ENCODE measurements at regions not wholly inside any gene's neighbourhood (a gene's known extent, or its start where the extent isn't known, plus 50 kb on each side); places are given as distances from the start of the nearest gene placed in this dataset.

DNA sequence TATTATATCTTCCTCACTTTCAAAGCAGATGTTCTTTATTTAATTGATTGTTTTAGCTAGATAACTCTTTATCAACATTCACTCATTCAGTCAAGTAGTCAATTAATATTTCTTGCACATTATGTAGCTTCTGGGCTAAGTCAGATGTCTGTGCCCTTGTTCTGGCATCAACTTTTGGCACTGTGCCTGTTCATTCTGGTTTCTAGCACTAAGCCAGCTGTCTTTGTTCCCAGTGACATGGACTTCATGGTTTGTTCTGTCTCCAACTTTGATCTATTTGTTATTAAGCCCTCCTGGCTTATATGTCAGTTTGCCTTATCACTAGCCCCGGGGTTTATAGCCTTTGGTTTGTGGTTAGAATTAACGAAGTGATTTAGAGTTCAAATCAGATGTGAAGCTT is 247.9 kb upstream of the SYT4 start:
- WGBS, 2 donors (ENCODE audit: low coverage in 1 of 2), result 14 to 19% methylated on average over 2 of the region's 2 CpGs
- Histone ChIP-seq H3K27ac (no peak overlapping the region), H3K4me1 (peaks cover 0 to 7% (median 0%) of the 10 kb centered on the region in 4 donors), H3K4me3 (no peak overlapping the region), H3K36me3 (no peaks in the 10 kb centered on the region), H3K9me3 (no peaks in the 10 kb centered on the region), H3K27me3 (no peaks in the 10 kb centered on the region)
- in situ Hi-C loops (cut with MboI; ENCODE audit: low pct_ligation_motif_present in 1 of 4, low pct_unique_long_range_greater_than_20kb in 1 of 4, low sequenced_read_pairs in 3 of 4), result no loop called here
- DNase-seq, result no peak
- TF ChIP-seq EP300 (IDR thresholded peaks at IDR 0.05; ENCODE audit: low read depth), result no peak
- TF ChIP-seq CTCF (IDR thresholded peaks at IDR 0.05), result no peak
- TF ChIP-seq POLR2AphosphoS5 (IDR thresholded peaks at IDR 0.05), result no peak
- no peak for TF ChIP-seq POLR2A (IDR thresholded peaks at IDR 0.05)
- intact Hi-C loops (cut with DNase I; ENCODE audit: low total_unique reads), result no loop called here

- WGBS, 2 donors (ENCODE audit: low coverage in 1 of 2), result 38 to 42% methylated on average over 2 of the region's 2 CpGs
- DNase-seq, result no peak
- Histone ChIP-seq H3K36me3 (no peaks in the 10 kb centered on the region), H3K27ac (no peak overlapping the region), H3K4me3 (no peak overlapping the region), H3K27me3 (no peaks in the 10 kb centered on the region), H3K4me1 (peaks cover 0 to 7% (median 0%) of the 10 kb centered on the region in 4 donors), H3K9me3 (no peaks in the 10 kb centered on the region)
- TF ChIP-seq POLR2A (IDR thresholded peaks at IDR 0.05), result no peak
- no peak for TF ChIP-seq EP300 (IDR thresholded peaks at IDR 0.05; ENCODE audit: low read depth)
- TF ChIP-seq POLR2AphosphoS5 (IDR thresholded peaks at IDR 0.05), result no peak
- no peak for TF ChIP-seq CTCF (IDR thresholded peaks at IDR 0.05)
- intact Hi-C loops (cut with DNase I; ENCODE audit: low total_unique reads) (no loop called here), in situ Hi-C loops (cut with MboI; ENCODE audit: low pct_ligation_motif_present in 1 of 4, low pct_unique_long_range_greater_than_20kb in 1 of 4, low sequenced_read_pairs in 3 of 4) (no loop called here)
Observed at GRCh38 chr18:43526426-43527145, 249.3 kb upstream of the SYT4 start.

GRCh38 chr18:43531438-43531837 is 254.1 kb upstream of the SYT4 start:
- Histone ChIP-seq H3K4me3 (no peak overlapping the region), H3K27ac (no peak overlapping the region), H3K4me1 (peaks cover 0 to 7% (median 0%) of the 10 kb centered on the region in 4 donors), H3K36me3 (no peaks in the 10 kb centered on the region), H3K27me3 (no peaks in the 10 kb centered on the region), H3K9me3 (no peaks in the 10 kb centered on the region)
- WGBS, 2 donors (ENCODE audit: low coverage in 1 of 2), result 94 to 100% methylated on average over 3 of the region's 3 CpGs
- intact Hi-C loops (cut with DNase I; ENCODE audit: low total_unique reads), result no loop called here
- TF ChIP-seq EP300 (IDR thresholded peaks at IDR 0.05; ENCODE audit: low read depth) (no peak), POLR2AphosphoS5 (IDR thresholded peaks at IDR 0.05) (no peak), POLR2A (IDR thresholded peaks at IDR 0.05) (no peak), CTCF (IDR thresholded peaks at IDR 0.05) (no peak)
- DNase-seq, result no peak
- in situ Hi-C loops (cut with MboI; ENCODE audit: low pct_ligation_motif_present in 1 of 4, low pct_unique_long_range_greater_than_20kb in 1 of 4, low sequenced_read_pairs in 3 of 4), result no loop called here

GRCh38 chr18:43533371-43533770 is 256.1 kb upstream of the SYT4 start:
- 78 to 88% methylated on average over 1 of the region's 1 CpG for WGBS, 2 donors (ENCODE audit: low coverage in 1 of 2)
- in situ Hi-C loops (cut with MboI; ENCODE audit: low pct_ligation_motif_present in 1 of 4, low pct_unique_long_range_greater_than_20kb in 1 of 4, low sequenced_read_pairs in 3 of 4), result no loop called here
- intact Hi-C loops (cut with DNase I; ENCODE audit: low total_unique reads), result no loop called here
- no peak for DNase-seq
- Histone ChIP-seq H3K27me3 (no peaks in the 10 kb centered on the region), H3K36me3 (no peaks in the 10 kb centered on the region), H3K4me1 (no peaks in the 10 kb centered on the region), H3K4me3 (no peak overlapping the region), H3K27ac (no peak overlapping the region), H3K9me3 (no peaks in the 10 kb centered on the region)
- TF ChIP-seq POLR2A (IDR thresholded peaks at IDR 0.05) (no peak), POLR2AphosphoS5 (IDR thresholded peaks at IDR 0.05) (no peak), EP300 (IDR thresholded peaks at IDR 0.05; ENCODE audit: low read depth) (no peak)

DNA sequence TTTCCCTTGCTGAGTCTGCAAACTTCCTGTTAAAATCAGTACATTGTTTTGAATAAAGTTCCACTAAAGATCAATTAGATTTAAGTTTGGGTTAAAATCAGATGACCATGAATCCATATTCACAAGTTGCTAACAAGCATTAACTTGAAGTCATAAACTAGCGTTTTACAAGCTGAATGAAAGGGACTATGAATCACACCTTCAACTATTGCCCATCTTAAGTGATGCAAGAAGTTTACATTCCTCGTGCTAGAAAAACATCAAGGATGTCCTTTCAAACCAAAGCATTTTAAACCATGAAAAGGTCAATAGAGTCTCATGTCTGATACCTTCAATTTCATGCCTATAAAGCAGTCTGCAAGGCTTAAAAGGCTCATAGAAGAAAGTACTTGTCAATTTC is 257.2 kb upstream of the SYT4 start:
- WGBS, 2 donors (ENCODE audit: low coverage in 1 of 2), result 11 to 32% methylated on average over 2 of the region's 2 CpGs
- in situ Hi-C loops (cut with MboI; ENCODE audit: low pct_ligation_motif_present in 1 of 4, low pct_unique_long_range_greater_than_20kb in 1 of 4, low sequenced_read_pairs in 3 of 4) (no loop called here), intact Hi-C loops (cut with DNase I; ENCODE audit: low total_unique reads) (no loop called here)
- Histone ChIP-seq H3K4me1 (no peaks in the 10 kb centered on the region), H3K27ac (no peak overlapping the region), H3K36me3 (no peaks in the 10 kb centered on the region), H3K9me3 (no peaks in the 10 kb centered on the region), H3K27me3 (no peaks in the 10 kb centered on the region), H3K4me3 (no peak overlapping the region)
- TF ChIP-seq POLR2AphosphoS5 (IDR thresholded peaks at IDR 0.05), result no peak
- no peak for TF ChIP-seq EP300 (IDR thresholded peaks at IDR 0.05; ENCODE audit: low read depth)
- no peak for TF ChIP-seq POLR2A (IDR thresholded peaks at IDR 0.05)
- no peak for TF ChIP-seq CTCF (IDR thresholded peaks at IDR 0.05)
- no peak for DNase-seq

Data from transverse colon (tissue), 4 donors.